SW480 (cell line): ENCODE measurements at regions not wholly inside any gene's neighbourhood (a gene's known extent, or its start where the extent isn't known, plus 50 kb on each side); places are given as distances from the start of the nearest gene placed in this dataset.
"Not testable (repeated sequence)": the region's sequence is repeated elsewhere in the genome, so short reads cannot be mapped to it uniquely, and the experiment has no call there.

Experiments used
- DNase-seq: peaks from one replicate; pipeline ENCODE4 v3.0.0-alpha.2; 2016; ENCODE audit warnings: low spot score

GRCh38 chr2:234898534-234899053 lies 53.2 kb upstream of the SH3BP4 start:
- no peak for DNase-seq

- not testable (repeated sequence) for DNase-seq
These were observed 63.4 kb upstream of the SH3BP4 start for GRCh38 chr2:234888442-234888841.

- no peak for DNase-seq
These were observed 64.6 kb upstream of the SH3BP4 start for GRCh38 chr2:234887195-234887594.

GRCh38 chr2:234885886-234886285 lies 65.9 kb upstream of the SH3BP4 start:
- DNase-seq = no peak

- no peak for DNase-seq
These were observed 66.7 kb upstream of the SH3BP4 start for GRCh38 chr2:234885118-234885517.

- DNase-seq = no peak
These were observed 67.2 kb upstream of the SH3BP4 start for GRCh38 chr2:234884591-234884990.

- DNase-seq = peak; percentile 68
These were observed 70.2 kb upstream of the SH3BP4 start for GRCh38 chr2:234881413-234882241.

- DNase-seq = peak; percentile 75
These were observed 71.1 kb upstream of the SH3BP4 start for GRCh38 chr2:234880551-234881211.

GRCh38 chr2:234879671-234880455 lies 72.0 kb upstream of the SH3BP4 start:
- peak; percentile 60 for DNase-seq

GRCh38 chr2:234876621-234877020 lies 75.2 kb upstream of the SH3BP4 start:
- not testable (repeated sequence) for DNase-seq

- DNase-seq = no peak
These were observed 77.3 kb upstream of the SH3BP4 start for GRCh38 chr2:234874347-234875046.

- DNase-seq = no peak
These were observed 78.0 kb upstream of the SH3BP4 start for GRCh38 chr2:234873828-234874173.

GRCh38 chr2:234873103-234873827 lies 78.6 kb upstream of the SH3BP4 start:
- DNase-seq = no peak

- DNase-seq = no peak
These were observed 81.8 kb upstream of the SH3BP4 start for GRCh38 chr2:234869969-234870368.

- DNase-seq = no peak
These were observed 82.7 kb upstream of the SH3BP4 start for GRCh38 chr2:234869164-234869563.

- no peak for DNase-seq
These were observed 83.9 kb upstream of the SH3BP4 start for GRCh38 chr2:234867882-234868285.

- DNase-seq = no peak
These were observed 86.2 kb upstream of the SH3BP4 start for GRCh38 chr2:234865586-234865985.

- DNase-seq = no peak
These were observed 86.8 kb upstream of the SH3BP4 start for GRCh38 chr2:234865040-234865439.

- no peak for DNase-seq
These were observed 87.3 kb upstream of the SH3BP4 start for GRCh38 chr2:234864506-234864905.

GRCh38 chr2:234863043-234863934 lies 88.5 kb upstream of the SH3BP4 start:
- DNase-seq = peak; percentile 13
